ENCODE measurements at regions not wholly inside any gene's neighbourhood (a gene's known extent, or its start where the extent isn't known, plus 50 kb on each side); places are given as distances from the start of the nearest gene placed in this dataset.

- no peaks in the 10 kb centered on the region for H3K4me1 Mint-ChIP-seq (ENCODE audit: low read depth)
- no peak overlapping the region for H3K4me3 Mint-ChIP-seq
- H3K9me3 Mint-ChIP-seq, result peaks cover 2% of the 10 kb centered on the region
- H3K27ac Mint-ChIP-seq, result no peak overlapping the region
- intact Hi-C loops (cut with micrococcal nuclease), result no loop called here
- no peaks in the 10 kb centered on the region for H3K36me3 Mint-ChIP-seq
- DNase-seq, result no peak
- no peaks in the 10 kb centered on the region for H3K27me3 Mint-ChIP-seq
- POLR2A ChIA-PET, result no interaction called here
- CTCF ChIA-PET, result no interaction called here
These were observed 78.7 kb upstream of the CDH6 start for GRCh38 chr5:31114817-31115216.

DNA sequence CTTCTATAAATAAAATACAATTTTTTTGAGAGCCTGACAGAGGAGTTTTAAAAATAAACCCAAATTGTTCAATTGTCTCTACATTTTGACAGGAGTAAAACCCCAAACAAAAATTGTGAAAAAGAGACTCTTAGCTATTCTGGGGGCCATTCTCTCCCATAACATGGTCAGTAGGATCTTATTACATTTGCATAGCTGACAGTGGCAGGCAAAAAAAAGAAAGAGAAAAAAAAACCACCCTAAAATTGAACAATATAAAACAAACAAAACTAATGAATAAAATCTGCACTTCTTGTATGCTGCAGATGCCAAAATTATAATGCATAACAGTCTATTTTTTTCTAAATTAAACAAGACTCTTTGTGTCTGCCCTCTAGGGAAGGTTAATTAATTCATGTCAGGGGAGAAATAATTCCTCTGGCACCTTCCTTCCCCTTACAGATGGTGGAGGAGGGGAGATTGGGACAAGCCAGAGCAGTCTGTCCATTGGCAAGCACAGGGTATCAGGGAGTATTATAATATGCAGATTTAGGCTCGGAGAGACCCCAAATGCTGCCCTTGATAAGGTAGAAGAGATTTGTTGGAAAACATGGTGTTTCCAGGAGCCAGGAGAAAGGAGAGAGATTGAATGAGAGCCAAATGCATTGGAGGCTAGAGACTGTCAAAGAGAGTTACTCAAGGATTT lies 79.7 kb upstream of the CDH6 start:
- Mint-ChIP-seq H3K27me3 (no peaks in the 10 kb centered on the region), H3K9me3 (peaks cover 2% of the 10 kb centered on the region), H3K27ac (no peak overlapping the region), H3K4me3 (no peak overlapping the region), H3K4me1 (ENCODE audit: low read depth) (no peaks in the 10 kb centered on the region), H3K36me3 (no peaks in the 10 kb centered on the region)
- no peak for DNase-seq
- intact Hi-C loops (cut with micrococcal nuclease), result no loop called here
- ChIA-PET CTCF (no interaction called here), POLR2A (no interaction called here)

DNA sequence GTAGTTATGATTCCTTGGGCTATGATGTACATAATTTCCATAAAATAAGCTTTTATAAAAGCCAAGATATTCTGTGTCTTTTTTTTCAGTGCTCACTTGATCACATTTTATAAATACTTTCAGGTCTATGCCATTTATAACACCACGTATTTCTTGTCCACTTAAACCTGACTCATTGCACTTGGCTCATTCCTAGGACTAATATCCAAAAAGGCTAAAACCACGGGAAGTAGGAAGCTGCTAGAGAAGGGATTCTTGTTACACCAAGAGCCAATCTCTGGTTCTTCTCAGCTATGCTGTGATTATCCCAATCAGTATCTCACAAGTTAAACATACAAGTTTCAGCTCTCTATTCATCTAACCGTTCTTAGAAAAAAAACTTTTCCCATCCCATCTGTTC lies 80.4 kb upstream of the CDH6 start:
- Mint-ChIP-seq H3K36me3 (no peaks in the 10 kb centered on the region), H3K4me3 (no peak overlapping the region), H3K4me1 (ENCODE audit: low read depth) (no peaks in the 10 kb centered on the region), H3K9me3 (peaks cover 2% of the 10 kb centered on the region), H3K27ac (no peak overlapping the region), H3K27me3 (no peaks in the 10 kb centered on the region)
- CTCF ChIA-PET, result no interaction called here
- POLR2A ChIA-PET, result no interaction called here
- intact Hi-C loops (cut with micrococcal nuclease), result no loop called here
- no peak for DNase-seq

GRCh38 chr5:31107091-31107518 lies 86.4 kb upstream of the CDH6 start:
- ChIA-PET CTCF (no interaction called here), POLR2A (no interaction called here)
- H3K9me3 Mint-ChIP-seq, result peaks cover 2% of the 10 kb centered on the region
- H3K27ac Mint-ChIP-seq, result no peak overlapping the region
- DNase-seq, result no peak
- intact Hi-C loops (cut with micrococcal nuclease), result no loop called here
- H3K4me1 Mint-ChIP-seq (ENCODE audit: low read depth), result no peaks in the 10 kb centered on the region
- no peak overlapping the region for H3K4me3 Mint-ChIP-seq
- no peaks in the 10 kb centered on the region for H3K27me3 Mint-ChIP-seq
- H3K36me3 Mint-ChIP-seq, result no peaks in the 10 kb centered on the region

GRCh38 chr5:31106691-31107090 lies 86.8 kb upstream of the CDH6 start:
- CTCF ChIA-PET, result no interaction called here
- POLR2A ChIA-PET, result no interaction called here
- no peaks in the 10 kb centered on the region for H3K27me3 Mint-ChIP-seq
- H3K9me3 Mint-ChIP-seq, result peaks cover 2% of the 10 kb centered on the region
- no peak overlapping the region for H3K4me3 Mint-ChIP-seq
- intact Hi-C loops (cut with micrococcal nuclease), result no loop called here
- no peaks in the 10 kb centered on the region for H3K4me1 Mint-ChIP-seq (ENCODE audit: low read depth)
- H3K36me3 Mint-ChIP-seq, result no peaks in the 10 kb centered on the region
- no peak for DNase-seq
- H3K27ac Mint-ChIP-seq, result no peak overlapping the region

- CTCF ChIA-PET, result no interaction called here
- H3K36me3 Mint-ChIP-seq, result no peaks in the 10 kb centered on the region
- H3K9me3 Mint-ChIP-seq, result peaks cover under 1% of the 10 kb centered on the region
These were observed 87.2 kb upstream of the CDH6 start for GRCh38 chr5:31106278-31106677.

DNA sequence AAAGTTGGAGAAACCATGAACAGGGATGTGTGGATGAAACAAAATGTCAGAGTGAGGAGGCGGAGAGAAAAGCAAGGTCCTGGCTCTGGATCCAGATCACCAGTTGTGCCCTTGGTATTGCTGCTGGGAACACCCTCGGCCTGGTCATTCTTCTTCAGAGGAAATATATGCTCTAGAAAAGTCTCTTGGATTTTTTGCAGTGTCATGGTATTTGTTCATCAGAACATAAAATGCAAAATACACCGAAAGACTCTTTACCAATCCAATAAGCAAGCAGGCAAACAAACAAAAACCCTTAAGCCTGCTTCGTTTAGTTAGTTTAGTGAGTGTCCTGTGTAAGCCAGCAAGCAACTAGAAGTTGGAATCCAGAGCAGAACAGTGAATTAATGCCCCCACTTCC lies 88.7 kb upstream of the CDH6 start:
- Mint-ChIP-seq H3K27ac (no peak overlapping the region), H3K9me3 (no peaks in the 10 kb centered on the region), H3K27me3 (no peaks in the 10 kb centered on the region), H3K36me3 (no peaks in the 10 kb centered on the region), H3K4me1 (ENCODE audit: low read depth) (no peaks in the 10 kb centered on the region), H3K4me3 (no peak overlapping the region)
- DNase-seq, result no peak
- ChIA-PET CTCF (no interaction called here), POLR2A (no interaction called here)
- intact Hi-C loops (cut with micrococcal nuclease), result no loop called here

More at GRCh38 chr5:31106278-31106677, 87.2 kb upstream of the CDH6 start:
- intact Hi-C loops (cut with micrococcal nuclease), result no loop called here
- DNase-seq, result no peak
- POLR2A ChIA-PET, result no interaction called here
- Mint-ChIP-seq H3K4me1 (ENCODE audit: low read depth) (no peaks in the 10 kb centered on the region), H3K4me3 (no peak overlapping the region), H3K27me3 (no peaks in the 10 kb centered on the region), H3K27ac (no peak overlapping the region)

DNA sequence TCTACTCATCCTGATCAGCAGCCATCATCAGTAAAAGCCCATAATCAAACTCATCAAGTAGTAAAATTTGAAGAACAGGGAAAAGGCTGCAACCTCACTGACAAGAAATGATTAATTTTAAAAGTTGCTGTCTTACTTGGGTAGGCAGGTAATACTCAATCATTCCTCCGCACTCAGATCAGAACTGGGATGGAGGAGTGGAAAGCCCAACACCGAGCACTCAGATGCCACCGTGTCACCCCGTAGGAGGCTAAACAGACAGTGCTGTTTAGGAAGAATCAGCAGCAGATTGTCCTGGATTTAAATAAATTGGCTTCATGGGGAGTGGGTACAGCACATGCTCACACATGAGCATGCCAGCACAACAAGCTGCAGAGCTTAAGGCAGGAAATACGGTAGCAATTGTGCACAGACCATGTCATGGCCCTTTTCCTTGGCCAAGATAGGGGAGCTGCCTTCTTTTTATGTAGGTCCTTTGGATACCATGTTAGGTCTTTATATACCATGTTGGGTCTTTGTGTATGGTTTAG lies 92.6 kb upstream of the CDH6 start:
- CTCF ChIA-PET, result no interaction called here
- POLR2A ChIA-PET, result no interaction called here
- H3K9me3 Mint-ChIP-seq, result no peaks in the 10 kb centered on the region
- no peak for DNase-seq
- intact Hi-C loops (cut with micrococcal nuclease), result no loop called here
- H3K36me3 Mint-ChIP-seq, result no peaks in the 10 kb centered on the region
- no peak overlapping the region for H3K4me3 Mint-ChIP-seq
- no peaks in the 10 kb centered on the region for H3K27me3 Mint-ChIP-seq
- no peak overlapping the region for H3K27ac Mint-ChIP-seq
- H3K4me1 Mint-ChIP-seq (ENCODE audit: low read depth), result no peaks in the 10 kb centered on the region

DNA sequence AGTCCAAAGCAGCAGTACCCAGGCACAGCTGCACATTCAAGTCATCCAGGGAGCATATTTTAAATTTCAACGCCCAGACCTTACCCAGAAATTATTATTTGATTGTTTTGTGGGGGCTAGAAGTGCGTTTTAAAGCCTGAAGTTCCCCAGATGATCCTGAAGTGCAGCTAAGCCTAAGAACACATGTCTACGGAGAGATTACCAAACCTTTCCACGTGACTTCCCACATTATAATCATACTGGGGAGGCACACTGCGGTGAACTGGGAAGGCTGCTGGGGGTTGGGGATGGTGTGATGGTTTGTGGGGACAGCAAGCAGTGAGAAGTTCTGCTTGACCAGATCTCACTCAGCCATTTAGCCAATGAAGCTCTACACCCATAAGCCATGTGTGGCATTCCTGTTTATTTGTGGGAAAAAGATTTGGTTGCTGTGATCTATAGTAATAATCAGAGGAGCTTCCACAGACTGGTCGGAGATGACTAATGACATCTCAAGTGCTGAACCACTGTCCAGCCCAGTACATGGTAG lies 93.4 kb upstream of the CDH6 start:
- ChIA-PET CTCF (no interaction called here), POLR2A (no interaction called here)
- Mint-ChIP-seq H3K27me3 (no peaks in the 10 kb centered on the region), H3K9me3 (no peaks in the 10 kb centered on the region), H3K4me1 (ENCODE audit: low read depth) (no peaks in the 10 kb centered on the region), H3K27ac (no peak overlapping the region), H3K36me3 (no peaks in the 10 kb centered on the region), H3K4me3 (no peak overlapping the region)
- intact Hi-C loops (cut with micrococcal nuclease), result no loop called here
- no peak for DNase-seq

DNA sequence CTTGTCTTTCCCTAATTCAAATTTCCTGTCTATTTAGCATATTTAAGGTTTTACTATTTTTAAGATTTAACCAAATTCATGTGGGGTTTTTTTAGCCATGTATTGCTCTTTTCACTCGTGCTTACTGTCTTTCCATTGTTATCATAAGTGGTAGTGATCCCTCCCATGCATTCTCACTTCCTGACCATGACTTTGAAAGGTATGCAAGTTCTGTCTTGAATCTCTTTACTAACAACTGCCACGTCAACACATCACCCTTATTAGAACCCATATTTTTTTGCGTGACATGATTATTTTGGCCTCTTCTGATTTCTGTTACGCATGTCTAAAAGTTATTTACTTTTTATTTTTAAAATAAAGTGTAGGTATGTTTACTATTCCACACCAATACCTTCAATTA lies 94.7 kb upstream of the CDH6 start:
- H3K36me3 Mint-ChIP-seq, result no peaks in the 10 kb centered on the region
- CTCF ChIA-PET, result no interaction called here
- H3K27me3 Mint-ChIP-seq, result no peaks in the 10 kb centered on the region
- POLR2A ChIA-PET, result no interaction called here
- H3K27ac Mint-ChIP-seq, result no peak overlapping the region
- no peak for DNase-seq
- H3K4me3 Mint-ChIP-seq, result no peak overlapping the region
- no peaks in the 10 kb centered on the region for H3K4me1 Mint-ChIP-seq (ENCODE audit: low read depth)
- H3K9me3 Mint-ChIP-seq, result no peaks in the 10 kb centered on the region
- intact Hi-C loops (cut with micrococcal nuclease), result no loop called here

GRCh38 chr5:31097851-31098250 lies 95.6 kb upstream of the CDH6 start:
- no peaks in the 10 kb centered on the region for H3K4me1 Mint-ChIP-seq (ENCODE audit: low read depth)
- no peak overlapping the region for H3K27ac Mint-ChIP-seq
- H3K36me3 Mint-ChIP-seq, result no peaks in the 10 kb centered on the region
- H3K9me3 Mint-ChIP-seq, result no peaks in the 10 kb centered on the region
- ChIA-PET CTCF (no interaction called here), POLR2A (no interaction called here)
- H3K4me3 Mint-ChIP-seq, result no peak overlapping the region
- no peak for DNase-seq
- intact Hi-C loops (cut with micrococcal nuclease), result no loop called here
- no peaks in the 10 kb centered on the region for H3K27me3 Mint-ChIP-seq

DNA sequence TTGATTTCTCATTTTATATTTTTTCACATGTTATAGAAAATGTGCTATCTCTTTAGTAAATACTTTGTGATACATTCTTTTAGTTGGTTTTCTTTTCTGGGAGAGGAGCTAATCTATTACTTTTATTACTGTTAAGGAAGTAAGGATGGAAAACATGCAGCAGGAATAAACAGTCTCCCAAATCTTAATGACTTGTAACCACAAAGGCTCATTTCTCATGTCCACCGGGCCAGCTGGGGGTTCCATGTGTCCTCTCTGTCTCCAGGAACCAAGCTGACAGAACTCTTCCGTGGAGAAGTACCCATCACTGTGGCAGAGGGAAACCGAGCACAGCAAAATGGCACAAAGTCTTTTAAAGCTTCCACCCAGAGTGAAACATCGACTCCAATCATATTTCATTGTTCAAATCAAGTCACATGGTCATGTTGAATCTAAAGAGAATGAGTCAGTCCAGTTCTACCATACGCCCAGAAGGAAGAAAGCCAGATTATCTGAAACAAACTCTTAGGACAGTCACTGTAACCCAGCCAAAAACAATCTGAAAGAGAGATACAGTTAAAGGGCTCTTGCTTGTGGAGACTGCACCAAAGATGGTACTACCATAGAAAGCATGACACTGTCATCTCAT lies 97.1 kb upstream of the CDH6 start:
- no peak overlapping the region for H3K4me3 Mint-ChIP-seq
- intact Hi-C loops (cut with micrococcal nuclease), result no loop called here
- POLR2A ChIA-PET, result no interaction called here
- H3K36me3 Mint-ChIP-seq, result no peaks in the 10 kb centered on the region
- no peaks in the 10 kb centered on the region for H3K27me3 Mint-ChIP-seq
- no peaks in the 10 kb centered on the region for H3K9me3 Mint-ChIP-seq
- CTCF ChIA-PET, result no interaction called here
- H3K4me1 Mint-ChIP-seq (ENCODE audit: low read depth), result no peaks in the 10 kb centered on the region
- no peak for DNase-seq
- H3K27ac Mint-ChIP-seq, result no peak overlapping the region

DNA sequence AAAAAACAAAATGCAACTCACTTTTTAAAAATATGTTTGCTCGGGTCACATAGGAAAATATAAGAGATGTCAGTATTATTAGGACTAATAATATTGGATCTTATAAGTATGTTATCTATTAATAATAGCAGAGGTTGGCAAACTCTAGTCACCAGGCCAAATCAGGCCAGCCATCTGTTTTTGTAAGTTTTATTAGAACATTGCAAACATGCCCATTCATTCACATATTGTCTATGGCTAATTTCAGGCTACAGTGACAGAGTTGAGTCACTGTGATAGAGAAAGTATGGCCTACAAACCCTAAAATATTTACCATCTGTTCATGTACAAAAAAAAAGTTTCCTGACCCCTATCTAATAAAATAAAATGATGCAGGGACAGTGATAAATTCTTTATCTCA lies 97.7 kb upstream of the CDH6 start:
- intact Hi-C loops (cut with micrococcal nuclease), result no loop called here
- ChIA-PET POLR2A (no interaction called here), CTCF (no interaction called here)
- Mint-ChIP-seq H3K27me3 (no peaks in the 10 kb centered on the region), H3K36me3 (no peaks in the 10 kb centered on the region), H3K4me3 (no peak overlapping the region), H3K9me3 (no peaks in the 10 kb centered on the region), H3K27ac (no peak overlapping the region), H3K4me1 (ENCODE audit: low read depth) (no peaks in the 10 kb centered on the region)
- no peak for DNase-seq

All from activated CD4-positive, alpha-beta memory T cell treated with anti-CD3 and anti-CD28 coated beads for 36 hours (primary cell).